Renal cortex interstitium (tissue), 11 donors: ENCODE measurements at regions not wholly inside any gene's neighbourhood (a gene's known extent, or its start where the extent isn't known, plus 50 kb on each side); places are given as distances from the start of the nearest gene placed in this dataset.

Experiments used
- DNase-seq, 11 donors: peaks; one replicate each; pipeline ENCODE4 v3.0.0-alpha.2; 2013; ENCODE audit warnings: low read depth in 9 of 11, low spot score in 4 of 11; ENCODE audit errors: extremely low read depth in 1 of 11

DNA sequence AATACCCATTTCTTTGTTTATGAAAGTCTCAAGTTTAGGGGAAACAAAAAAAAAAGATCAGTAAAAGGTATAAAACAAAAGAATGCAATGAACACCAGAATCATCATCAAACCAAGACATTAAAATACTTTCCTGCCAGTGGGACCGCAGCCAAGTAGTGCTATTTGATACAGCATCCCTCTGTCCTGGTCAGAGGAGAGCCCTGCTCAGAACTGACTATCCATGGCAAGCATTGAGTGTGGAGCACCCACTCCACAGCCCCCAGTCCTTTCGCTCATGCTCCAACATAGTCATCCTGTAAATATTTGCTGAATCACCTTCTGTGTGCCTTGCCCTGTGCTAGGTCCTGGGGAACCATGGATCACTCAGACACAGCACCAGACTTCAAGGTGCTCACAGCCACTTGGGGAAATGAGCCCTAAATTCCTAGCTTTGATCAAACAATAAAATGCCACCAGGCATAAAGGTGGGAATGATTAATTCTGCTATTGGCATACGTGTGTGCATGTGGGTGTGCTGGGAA lies 213.6 kb upstream of the TBX20 start:
- DNase-seq = no peak

DNA sequence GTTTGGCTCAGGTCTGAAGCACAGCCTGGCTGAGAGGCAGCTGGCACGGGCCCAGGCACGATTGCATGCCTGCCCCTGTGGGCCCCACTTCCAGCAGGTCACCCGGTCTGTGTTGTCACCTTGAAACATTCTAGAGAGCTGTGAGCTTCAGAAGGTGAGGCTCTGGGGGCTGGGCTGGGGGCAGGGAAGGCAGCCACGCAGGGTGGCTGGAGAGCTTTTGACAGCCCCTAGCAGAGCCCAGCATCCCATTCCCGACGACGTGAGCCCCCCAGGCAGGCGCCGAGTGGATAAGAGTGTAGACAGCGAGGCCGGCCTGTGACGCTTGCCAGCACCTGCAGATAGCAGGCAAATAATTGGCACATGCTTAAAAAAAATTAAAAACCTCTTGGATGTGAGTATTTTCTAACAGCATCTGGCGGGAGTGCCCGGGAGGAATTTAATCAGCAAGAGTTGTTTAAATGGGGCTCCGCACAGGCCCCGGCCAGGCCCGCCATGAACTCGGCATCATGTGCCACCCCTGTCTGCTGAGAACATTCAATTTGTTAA lies 212.0 kb upstream of the TBX20 start:
- DNase-seq = no peak

GRCh38 chr7:35463751-35464150 lies 209.9 kb upstream of the TBX20 start:
- no peak for DNase-seq

DNA sequence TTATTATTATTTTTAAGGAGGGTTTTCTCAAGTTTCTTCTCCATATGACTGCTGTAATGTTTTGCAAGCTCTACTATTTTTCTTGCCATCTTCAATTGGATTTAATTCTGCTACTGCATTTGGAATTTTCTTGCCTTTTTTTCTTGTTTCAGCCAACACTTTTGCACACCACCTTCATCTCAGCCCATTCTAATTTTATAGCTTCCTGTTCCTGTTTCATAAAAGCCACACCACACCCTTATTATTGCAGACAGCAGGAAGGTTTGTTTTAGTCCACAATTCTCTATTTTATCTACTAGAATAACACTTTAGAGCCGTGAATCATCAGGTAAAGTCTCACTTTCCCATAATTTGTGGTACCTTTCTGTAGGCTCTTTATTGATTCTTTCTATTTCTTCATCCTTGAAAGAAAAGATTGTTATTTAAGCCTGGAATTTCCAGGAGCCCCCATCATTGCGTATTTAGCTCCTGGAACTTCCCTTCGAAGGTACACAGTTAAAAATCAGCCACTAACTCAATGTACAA lies 209.3 kb upstream of the TBX20 start:
- DNase-seq = no peak

DNA sequence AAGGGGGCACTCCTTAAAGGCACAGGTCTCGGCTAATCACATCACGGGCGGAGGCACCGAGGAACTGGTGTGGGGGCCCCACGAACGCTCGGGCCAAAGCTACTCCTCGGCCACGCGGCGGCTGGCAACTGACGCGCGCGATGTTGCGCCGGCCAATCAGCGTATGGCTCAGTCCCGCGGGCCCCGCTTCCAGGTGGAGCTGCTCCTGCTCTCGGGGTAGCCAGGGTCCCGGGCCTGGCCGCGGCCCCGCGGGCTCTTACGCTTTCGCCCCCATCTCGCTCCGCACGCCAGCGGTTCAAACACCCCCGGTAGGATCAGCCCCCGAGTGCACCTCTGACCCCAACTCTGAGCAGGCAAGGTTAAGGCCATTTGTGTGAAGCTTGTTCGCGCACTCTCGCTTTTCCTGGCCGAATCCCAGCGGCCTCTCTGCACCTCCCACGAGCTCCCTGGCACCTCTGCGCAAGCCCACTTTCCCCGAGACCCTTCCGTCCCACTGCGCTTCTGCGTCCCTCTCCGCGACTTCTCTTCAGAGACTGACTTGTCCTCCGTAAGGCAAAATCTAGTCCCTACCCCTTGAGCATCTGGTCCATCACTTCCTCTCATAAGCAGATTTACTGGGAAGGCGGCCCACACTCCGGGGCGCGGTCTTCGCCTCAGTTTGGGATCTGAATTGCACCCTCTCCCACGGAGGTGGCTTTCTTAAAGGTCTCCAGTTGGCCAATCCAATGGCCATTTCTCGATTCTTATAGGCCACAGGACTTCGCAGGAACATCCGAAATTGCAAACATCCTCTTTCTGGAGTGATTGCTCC lies 200.9 kb upstream of the TBX20 start:
- DNase-seq = peak in 3 of 11 donors; percentile 3 to 22 (median 11)

DNA sequence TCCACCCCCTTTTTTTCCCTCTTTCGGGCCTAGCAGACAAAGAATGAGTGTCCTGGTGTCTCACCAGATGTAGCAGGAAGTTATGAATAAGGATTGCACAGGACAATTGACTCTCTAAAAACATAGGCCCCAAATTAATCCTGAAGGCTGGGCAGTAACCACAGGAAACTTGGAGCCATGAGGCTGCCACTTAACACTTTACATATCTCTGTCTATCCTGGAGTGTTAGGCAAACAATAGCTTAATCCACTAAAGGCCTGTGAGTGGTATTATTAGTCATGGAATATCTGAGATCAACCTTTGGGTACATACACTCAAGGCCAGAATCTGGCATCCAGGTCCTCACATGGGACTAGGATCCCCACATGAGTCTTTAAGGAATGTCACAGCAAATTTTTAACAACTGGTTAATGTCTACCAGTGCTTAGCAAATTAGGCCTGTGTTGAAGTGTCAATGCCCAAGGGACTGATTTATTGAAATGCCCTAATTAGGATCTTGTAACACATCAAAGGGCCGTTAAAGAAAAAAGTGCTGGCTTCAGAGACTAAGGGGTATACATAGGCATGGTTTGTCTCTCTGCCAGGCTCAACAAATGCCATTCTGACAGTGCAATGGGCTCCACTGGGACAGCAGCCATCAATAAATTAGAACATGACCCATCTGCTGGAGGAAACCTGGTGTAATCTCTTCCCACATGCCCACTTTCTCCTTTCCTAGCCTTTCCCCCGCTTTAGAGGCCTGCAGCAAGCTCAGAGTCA lies 196.7 kb upstream of the TBX20 start:
- DNase-seq = no peak

- no peak for DNase-seq
Measured at GRCh38 chr7:35448486-35448885, 194.6 kb upstream of the TBX20 start.

DNA sequence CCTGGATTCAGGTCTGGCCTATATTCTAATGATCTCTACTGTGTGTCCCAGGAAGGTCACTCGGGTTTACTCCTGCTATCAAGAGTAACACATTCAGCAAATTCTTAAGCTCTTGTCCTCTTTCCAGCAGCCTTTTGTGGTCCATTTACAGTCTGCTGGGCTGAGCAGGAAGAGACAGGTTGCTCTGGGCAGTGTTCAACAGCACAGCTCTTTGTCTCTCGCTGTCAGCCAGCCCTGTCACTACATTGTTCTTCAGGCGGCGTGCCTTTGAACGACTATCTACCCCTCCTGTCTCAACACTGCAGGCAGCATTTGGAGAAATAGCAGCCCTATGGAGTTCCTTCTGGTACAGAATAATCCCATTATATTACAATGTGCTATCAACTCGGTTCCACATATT lies 192.2 kb upstream of the TBX20 start:
- DNase-seq = no peak

DNA sequence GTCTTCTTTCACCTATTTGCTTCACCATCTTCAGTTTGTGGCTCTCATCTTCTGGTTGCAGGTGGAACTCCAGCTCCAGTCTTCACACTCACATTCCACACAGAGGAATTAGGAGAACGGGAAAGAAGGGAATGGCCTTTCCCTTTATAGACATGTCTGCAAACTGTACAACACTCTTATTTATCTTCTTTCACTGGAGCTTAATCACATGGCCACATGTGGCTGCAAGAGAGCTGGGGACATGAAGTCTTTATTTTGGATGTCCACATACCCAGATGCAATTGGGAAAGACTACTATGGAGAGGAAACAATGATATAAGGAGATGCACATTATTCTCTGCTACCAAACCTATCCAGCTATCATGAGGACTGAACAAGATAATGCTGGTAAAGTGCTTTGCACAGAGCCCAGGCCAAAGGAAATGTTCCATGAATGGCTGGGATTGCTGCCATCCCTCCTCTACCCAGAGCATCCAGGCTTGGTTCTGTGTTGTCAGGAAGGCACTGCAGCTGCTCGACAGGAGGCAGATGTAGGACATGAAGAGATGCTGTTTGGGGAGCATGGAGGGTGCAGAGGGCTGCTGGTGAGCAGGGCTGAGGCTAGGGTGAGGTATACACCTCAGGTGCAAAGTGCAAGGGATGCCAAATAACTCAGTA lies 183.8 kb upstream of the TBX20 start:
- DNase-seq = no peak

DNA sequence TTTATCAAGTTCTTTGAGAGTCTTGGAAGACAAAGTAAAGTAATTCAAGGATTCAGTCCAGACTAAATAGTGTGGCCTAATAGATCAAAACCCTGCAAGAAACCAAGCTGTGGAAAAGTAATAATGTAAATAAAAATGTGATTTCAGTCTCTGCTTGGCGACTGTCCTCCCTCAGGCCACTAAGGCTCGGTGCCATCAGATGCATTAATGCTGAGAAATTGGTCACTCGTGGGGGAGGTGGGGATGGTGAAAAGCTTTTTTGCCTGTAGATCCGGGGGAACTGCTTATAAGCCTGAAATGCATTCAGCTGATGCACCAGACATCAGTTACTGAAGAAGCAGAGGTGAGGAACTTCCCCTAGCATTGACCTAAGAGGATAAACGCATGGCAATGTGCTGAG lies 182.6 kb upstream of the TBX20 start:
- DNase-seq = no peak

DNA sequence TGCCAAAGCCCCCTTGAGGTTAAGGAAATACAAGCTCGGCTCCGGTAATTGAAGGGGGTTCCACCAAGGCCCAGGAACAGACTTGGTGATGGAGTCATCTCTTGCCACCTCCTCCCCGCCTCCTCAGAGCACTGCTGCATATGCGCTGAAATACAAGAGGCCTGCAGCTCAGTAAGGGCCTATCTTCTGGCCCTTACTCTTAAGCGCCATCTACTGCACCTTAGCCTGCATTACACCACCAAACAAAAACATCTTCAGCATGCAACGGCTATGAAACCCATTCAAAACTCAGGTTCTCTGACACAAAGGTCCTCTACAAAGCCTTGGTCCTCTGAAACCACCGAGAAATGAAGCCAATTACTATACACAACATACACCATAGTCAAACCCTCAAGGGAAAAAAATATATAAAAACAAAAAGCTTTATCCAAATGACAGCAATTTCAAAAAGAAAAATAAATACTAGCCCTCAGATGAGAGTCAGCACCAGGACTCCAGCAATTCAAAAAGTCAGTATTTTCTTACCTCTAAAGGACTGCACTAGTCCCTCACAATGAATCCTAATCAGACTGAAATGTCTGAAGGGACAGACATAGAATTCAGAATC lies 176.8 kb upstream of the TBX20 start:
- no peak for DNase-seq

DNA sequence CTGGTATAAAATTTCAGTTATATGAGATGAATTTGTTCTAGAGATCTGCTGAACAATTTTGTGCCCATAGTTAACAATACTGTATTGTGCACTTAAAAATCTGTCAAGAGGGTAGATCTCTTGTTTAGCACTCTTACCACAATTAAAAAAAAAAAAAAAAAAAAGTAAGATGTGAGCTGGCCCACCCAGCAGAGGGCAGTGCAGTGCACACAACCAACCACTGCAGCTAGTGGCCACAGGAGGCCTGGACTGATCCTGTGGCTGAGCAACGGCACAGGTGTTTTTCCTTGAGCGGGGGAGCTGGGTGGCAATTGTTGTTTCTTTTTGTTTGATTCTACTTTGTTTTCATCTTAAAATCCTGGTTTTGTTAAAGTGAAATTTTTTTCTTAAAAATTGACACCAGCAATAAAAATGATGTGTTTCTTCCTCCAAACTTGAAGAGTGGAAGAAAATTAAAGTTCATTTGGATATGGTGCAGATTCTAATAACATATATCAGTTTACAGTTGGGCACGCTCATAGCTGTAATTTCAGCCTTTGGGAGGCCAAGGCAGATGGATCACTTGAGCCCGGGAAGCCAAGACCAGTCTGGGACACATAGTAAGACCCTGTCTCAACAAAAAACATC lies 171.1 kb upstream of the TBX20 start:
- DNase-seq = peak in 10 of 11 donors; percentile 2 to 32 (median 14)

DNA sequence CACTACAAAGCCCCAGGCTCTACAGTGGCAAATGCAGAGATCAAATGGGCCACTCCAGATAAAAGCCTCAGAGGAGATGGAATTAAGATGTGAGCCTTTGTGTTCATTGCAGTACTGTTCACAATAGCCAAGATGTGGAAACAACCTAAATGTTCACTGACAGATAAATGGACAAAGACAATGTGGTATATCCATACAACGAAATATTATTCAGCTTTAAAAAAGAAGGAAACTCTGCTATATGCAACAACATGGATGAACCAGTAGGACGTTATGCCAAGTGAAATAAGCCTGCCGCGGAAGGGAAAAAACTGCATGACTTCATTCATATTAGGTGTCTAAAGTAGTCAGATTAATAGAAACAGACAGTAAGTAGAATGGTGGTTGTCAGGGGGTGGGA lies 170.5 kb upstream of the TBX20 start:
- no peak for DNase-seq

DNA sequence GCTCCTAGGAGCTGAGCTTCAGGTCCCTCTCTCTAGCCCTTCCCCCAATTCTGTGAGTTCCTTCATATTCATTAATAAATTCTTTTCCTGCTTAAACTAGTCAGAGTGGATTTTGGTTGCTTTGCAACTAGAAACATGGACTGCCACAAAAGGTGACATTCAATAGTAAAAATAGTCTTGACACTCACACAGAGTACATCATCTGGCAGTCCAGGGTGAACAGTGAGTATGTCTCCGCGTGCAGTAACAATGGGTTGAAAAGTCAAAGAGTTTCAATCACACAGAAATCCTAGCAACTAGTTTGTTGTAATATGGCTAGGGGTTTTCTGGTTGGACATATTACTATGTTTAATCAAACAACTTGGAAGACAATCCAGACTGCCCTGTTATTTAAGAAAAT lies 168.8 kb upstream of the TBX20 start:
- no peak for DNase-seq

DNA sequence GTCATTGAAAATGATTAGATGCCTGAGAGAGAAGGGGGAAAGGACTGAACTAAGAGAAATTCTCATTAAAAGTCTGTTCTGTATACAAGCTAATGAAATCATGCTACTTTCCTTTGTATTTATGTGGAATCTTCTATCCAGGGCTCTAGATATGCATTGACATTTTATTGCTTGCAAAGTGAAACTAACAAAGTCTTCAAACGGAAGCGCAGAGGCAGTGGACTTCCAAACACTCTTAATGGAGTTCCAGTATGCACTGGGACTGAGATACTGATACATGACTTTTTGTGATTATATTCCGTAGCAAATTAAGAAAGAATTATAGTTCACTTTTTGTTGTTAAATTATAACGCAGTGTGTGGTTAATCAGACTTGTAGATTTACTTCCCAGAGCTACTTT lies 166.8 kb upstream of the TBX20 start:
- DNase-seq = no peak

GRCh38 chr7:35419391-35419755 lies 165.5 kb upstream of the TBX20 start:
- no peak for DNase-seq

- DNase-seq = no peak
Measured at GRCh38 chr7:35418716-35419390, 165.0 kb upstream of the TBX20 start.

DNA sequence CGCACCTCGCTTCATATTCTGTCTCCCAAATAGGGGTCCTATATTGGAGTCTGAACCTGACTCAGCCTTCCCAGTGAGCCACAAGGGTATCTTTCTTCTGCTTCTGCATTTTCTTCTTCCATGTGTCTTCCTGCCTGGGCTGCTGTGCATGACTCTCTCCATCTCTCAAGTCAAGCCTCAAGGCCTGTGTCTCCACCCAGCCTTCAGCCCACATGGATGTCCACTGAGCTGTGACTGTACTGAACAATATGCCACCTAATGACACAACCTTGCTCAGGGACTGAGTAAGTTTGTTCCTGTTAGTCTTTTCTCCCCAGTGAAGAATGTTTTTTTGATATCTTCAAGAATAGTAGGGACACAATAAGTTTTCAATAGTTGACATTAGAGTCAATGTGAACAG lies 162.7 kb upstream of the TBX20 start:
- no peak for DNase-seq
